ENCODE measurements at regions not wholly inside any gene's neighbourhood (a gene's known extent, or its start where the extent isn't known, plus 50 kb on each side); places are given as distances from the start of the nearest gene placed in this dataset.

- Mint-ChIP-seq H3K36me3 (ENCODE audit: low read depth) (no peaks in the 10 kb centered on the region), H3K27ac (no peak overlapping the region; the same call in 1 of the 2 replicates), H3K9me3 (peaks cover 4% of the 10 kb centered on the region; the same call in 1 of the 3 replicates), H3K4me1 (no peaks in the 10 kb centered on the region), H3K27me3 (ENCODE audit: insufficient read depth, low read depth, poor library complexity) (no peaks in the 10 kb centered on the region), H3K4me3 (no peak overlapping the region)
- Histone ChIP-seq H3K27me3 (ENCODE audit: insufficient read depth) (no peaks in the 10 kb centered on the region), H3K9me2 (ENCODE audit: insufficient read depth) (no peaks in the 10 kb centered on the region), H2AFZ (no peak overlapping the region), H3K4me2 (no peak overlapping the region), H3K36me3 (ENCODE audit: insufficient read depth) (no peaks in the 10 kb centered on the region), H3K4me1 (ENCODE audit: insufficient read depth) (no peaks in the 10 kb centered on the region), H4K20me1 (replicated peaks; ENCODE audit: insufficient read depth) (no peaks in the 10 kb centered on the region), H3K27ac (ENCODE audit: low read depth) (no peak overlapping the region), H3K4me3 (no peak overlapping the region), H3K79me2 (replicated peaks; ENCODE audit: insufficient read depth) (no peaks in the 10 kb centered on the region), H3F3A (replicated peaks; ENCODE audit: low read depth) (no peaks in the 10 kb centered on the region)
- TF ChIP-seq ZNF114 (CRISPR knock-in tag; IDR thresholded peaks at IDR 0.05) (no peak), NANOG (IDR thresholded peaks at IDR 0.05; ENCODE audit: borderline replicate concordance) (no peak), CTCF (conservative IDR thresholded peaks at IDR 0.05; ENCODE audit: low read depth in 2 of 2) (no peak), EZH2phosphoT487 (IDR thresholded peaks at IDR 0.05; ENCODE audit: unreplicated experiment) (no peak), ZNF331 (CRISPR knock-in tag; IDR thresholded peaks at IDR 0.05; ENCODE audit: low read depth) (no peak), POLR2AphosphoS5 (IDR thresholded peaks at IDR 0.05; ENCODE audit: low read depth) (no peak), JUNB (IDR thresholded peaks at IDR 0.05; ENCODE audit: unreplicated experiment) (no peak), ZNF462 (CRISPR knock-in tag; IDR thresholded peaks at IDR 0.05) (no peak), ETS1 (IDR thresholded peaks at IDR 0.05) (no peak), STAT1 (IDR thresholded peaks at IDR 0.05; ENCODE audit: unreplicated experiment) (no peak), EZH2 (IDR thresholded peaks at IDR 0.05; ENCODE audit: low read depth, unreplicated experiment) (no peak)
- ATAC-seq (no peak), DNase-seq (ENCODE audit: low spot score) (no peak)
These were observed 696.9 kb upstream of the FBXO33 start for GRCh38 chr14:40129159-40129558.

All from GM23338 (cell line).